Left ventricle myocardium inferior (tissue), 1 donor: ENCODE measurements at regions not wholly inside any gene's neighbourhood (a gene's known extent, or its start where the extent isn't known, plus 50 kb on each side); places are given as distances from the start of the nearest gene placed in this dataset.

Experiments
- DNase-seq: peaks from one replicate; pipeline ENCODE4 v3.0.0-alpha.2; 2020
- H3K27ac ChIP-seq: fragments of 200-600 bp; replicated peaks from 2 replicates; pipeline ENCODE4 v1.8.0; 2021
- H3K27me3 ChIP-seq: fragments of 200-600 bp; 2 replicates; pipeline ENCODE4 v1.8.0; 2021; ENCODE audit warnings: low read depth
- H3K36me3 ChIP-seq: fragments of 200-600 bp; 2 replicates; pipeline ENCODE4 v1.8.0; 2021
- H3K4me1 ChIP-seq: fragments of 200-600 bp; 2 replicates; pipeline ENCODE4 v1.8.0; 2021
- H3K4me3 ChIP-seq: fragments of 200-600 bp; 2 replicates; pipeline ENCODE4 v1.8.0; 2021; ENCODE audit warnings: mild to moderate bottlenecking, moderate library complexity
- H3K9me3 ChIP-seq: fragments of 200-600 bp; replicated peaks from 2 replicates; pipeline ENCODE4 v1.8.0; 2021
- intact Hi-C: fragments of 100-400 bp; cut with micrococcal nuclease; formaldehyde crosslinking; loops from one replicate; pipeline ENCODE4 v1.11.0; 2022
- TF ChIP-seq, protein P1 (sequence below): fragments of 200-600 bp; IDR thresholded peaks from 2 replicates; pipeline ENCODE4 v1.8.0; 2021; ENCODE audit warnings: antibody characterized with exemption, mild to moderate bottlenecking, borderline replicate concordance
- donor health status: DM: no; HTN: yes; CAD: no; lungs with severe emphysema.

DNA sequence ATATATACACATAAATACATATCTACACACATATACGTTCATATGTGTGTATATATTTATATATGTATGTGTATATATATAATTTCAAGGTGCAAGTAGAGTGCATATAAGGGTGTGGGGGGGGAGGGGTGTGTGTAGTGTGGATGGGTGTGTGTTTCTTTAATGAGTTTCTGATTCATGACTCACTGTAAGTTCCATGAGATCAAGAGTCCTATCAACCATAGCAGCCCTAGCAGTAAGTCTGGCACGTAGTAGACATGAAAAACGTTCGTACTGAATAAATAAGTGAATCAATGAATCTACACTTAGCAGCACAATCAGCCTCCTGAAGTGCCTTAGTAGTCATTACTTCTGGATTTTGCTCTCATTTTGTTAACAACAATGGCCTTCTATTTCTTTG is 61.9 kb upstream of the KRTAP11-1 start:
- H3K27me3 ChIP-seq, result peaks cover 4% of the 10 kb centered on the region
- peaks cover 2% of the 10 kb centered on the region for H3K9me3 ChIP-seq
- intact Hi-C loops, result no loop called here
- H3K4me3 ChIP-seq, result no peak overlapping the region
- no peak for DNase-seq
- H3K36me3 ChIP-seq, result no peaks in the 10 kb centered on the region
- no peak overlapping the region for H3K27ac ChIP-seq
- H3K4me1 ChIP-seq, result no peaks in the 10 kb centered on the region
- TF ChIP-seq, protein P1, sequence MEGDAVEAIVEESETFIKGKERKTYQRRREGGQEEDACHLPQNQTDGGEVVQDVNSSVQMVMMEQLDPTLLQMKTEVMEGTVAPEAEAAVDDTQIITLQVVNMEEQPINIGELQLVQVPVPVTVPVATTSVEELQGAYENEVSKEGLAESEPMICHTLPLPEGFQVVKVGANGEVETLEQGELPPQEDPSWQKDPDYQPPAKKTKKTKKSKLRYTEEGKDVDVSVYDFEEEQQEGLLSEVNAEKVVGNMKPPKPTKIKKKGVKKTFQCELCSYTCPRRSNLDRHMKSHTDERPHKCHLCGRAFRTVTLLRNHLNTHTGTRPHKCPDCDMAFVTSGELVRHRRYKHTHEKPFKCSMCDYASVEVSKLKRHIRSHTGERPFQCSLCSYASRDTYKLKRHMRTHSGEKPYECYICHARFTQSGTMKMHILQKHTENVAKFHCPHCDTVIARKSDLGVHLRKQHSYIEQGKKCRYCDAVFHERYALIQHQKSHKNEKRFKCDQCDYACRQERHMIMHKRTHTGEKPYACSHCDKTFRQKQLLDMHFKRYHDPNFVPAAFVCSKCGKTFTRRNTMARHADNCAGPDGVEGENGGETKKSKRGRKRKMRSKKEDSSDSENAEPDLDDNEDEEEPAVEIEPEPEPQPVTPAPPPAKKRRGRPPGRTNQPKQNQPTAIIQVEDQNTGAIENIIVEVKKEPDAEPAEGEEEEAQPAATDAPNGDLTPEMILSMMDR, result no peak

DNA sequence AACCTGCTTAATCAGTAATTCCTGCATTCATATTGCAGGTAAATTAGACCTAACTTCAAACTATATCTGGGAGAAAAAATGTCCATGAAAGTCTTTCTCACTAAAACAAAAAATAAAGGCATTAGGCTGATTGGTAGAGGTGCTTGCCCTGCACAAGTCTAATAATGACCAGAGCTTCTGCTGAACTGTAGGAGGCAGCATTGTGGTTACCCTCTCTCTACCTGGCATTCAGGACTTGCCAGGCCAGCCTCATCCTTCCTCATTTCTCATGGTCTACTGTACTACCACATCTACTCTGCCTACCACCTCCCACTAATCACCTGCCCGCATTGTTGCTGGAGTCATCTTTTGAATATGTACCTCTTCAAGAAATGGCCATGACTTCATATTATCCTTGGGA is 60.8 kb upstream of the KRTAP11-1 start:
- intact Hi-C loops, result no loop called here
- no peaks in the 10 kb centered on the region for H3K4me1 ChIP-seq

DNA sequence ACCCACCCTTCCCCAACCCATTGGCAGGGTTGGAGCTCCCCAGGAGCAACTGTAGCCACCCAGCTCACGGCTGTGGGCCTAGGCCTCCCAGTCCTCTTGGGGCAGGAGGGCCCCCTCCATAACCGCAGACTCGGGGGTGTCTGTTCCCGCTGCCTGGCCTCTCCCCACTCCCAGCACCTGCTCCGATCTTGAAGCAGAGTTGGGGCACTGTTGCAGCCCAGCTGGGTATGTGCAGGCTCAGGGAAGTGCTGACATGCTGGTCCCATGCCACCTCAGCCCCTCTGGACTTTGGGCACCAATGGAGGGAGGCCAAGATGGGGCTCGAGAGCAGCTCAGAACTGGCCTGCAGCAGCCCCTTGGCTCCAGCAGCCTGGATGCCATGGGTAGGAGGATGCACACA is 54.8 kb upstream of the KRTAP11-1 start:
- no peak overlapping the region for H3K4me3 ChIP-seq
- DNase-seq, result no peak
- H3K36me3 ChIP-seq, result no peaks in the 10 kb centered on the region
- H3K27ac ChIP-seq, result no peak overlapping the region
- peaks cover 6% of the 10 kb centered on the region for H3K9me3 ChIP-seq
- intact Hi-C loops, result no loop called here
- TF ChIP-seq, protein P1, result no peak
- no peaks in the 10 kb centered on the region for H3K4me1 ChIP-seq
- no peaks in the 10 kb centered on the region for H3K27me3 ChIP-seq

More for the DNA sequence above, 60.8 kb upstream of the KRTAP11-1 start:
- Histone ChIP-seq H3K27ac (no peak overlapping the region), H3K36me3 (no peaks in the 10 kb centered on the region), H3K4me3 (no peak overlapping the region), H3K27me3 (peaks cover 4% of the 10 kb centered on the region), H3K9me3 (peaks cover 6% of the 10 kb centered on the region)
- no peak for DNase-seq
- TF ChIP-seq, protein P1, result no peak

DNA sequence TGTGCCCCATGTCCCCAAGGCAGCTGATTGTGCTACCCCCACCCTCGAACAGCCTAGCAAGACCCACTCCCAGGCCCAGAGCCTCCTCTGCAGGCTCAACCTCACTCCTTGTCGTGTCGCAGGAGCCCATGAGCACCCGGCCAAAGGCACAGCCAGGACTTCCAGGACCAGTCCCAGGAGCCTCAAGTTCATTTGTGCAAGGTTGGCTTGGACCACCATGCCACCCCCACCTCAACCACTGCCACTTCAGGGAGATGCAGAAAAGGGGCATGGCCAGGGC is 54.4 kb upstream of the KRTAP11-1 start:
- no peak for DNase-seq
- H3K36me3 ChIP-seq, result no peaks in the 10 kb centered on the region
- TF ChIP-seq, protein P1, result no peak
- H3K4me3 ChIP-seq, result no peak overlapping the region
- intact Hi-C loops, result no loop called here
- H3K27me3 ChIP-seq, result no peaks in the 10 kb centered on the region
- H3K9me3 ChIP-seq, result peaks cover 6% of the 10 kb centered on the region
- no peaks in the 10 kb centered on the region for H3K4me1 ChIP-seq
- H3K27ac ChIP-seq, result no peak overlapping the region

DNA sequence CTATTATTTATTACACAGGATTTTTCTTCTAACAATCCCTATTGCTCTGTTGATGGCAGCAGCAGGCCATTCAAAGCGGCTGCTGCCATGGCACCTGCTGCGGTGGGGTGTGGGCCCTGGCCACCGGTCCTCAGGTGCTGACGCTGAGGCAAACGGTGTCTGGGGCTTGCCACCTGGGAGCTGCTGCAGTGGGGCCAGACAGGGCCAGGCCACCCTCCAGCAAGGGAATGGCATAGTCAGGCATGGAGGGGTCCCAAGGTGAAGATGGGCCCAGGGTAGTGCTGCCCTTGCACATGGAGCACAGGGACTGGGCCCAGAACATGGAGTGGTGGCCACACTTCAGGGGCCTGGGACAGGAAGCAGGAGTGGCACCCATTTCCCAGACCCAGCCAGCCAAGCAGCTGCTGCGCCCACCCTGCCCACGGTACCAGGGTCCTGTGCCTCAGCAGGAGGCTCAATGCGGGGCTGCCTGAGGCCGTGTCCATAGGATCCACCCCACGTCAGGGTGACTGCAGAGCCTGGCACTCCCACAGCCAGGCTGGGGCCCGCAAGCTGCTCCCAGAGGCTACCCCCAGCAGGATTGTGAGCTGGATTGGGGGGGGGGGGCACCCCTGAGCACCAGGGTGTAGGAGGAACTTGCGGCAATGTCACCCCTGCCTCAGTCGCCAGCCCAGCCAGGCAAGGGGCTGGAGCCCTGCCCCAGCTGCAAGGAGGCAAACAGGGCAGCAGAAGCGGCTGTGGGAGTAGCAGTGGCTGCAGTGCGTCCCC is 53.9 kb upstream of the KRTAP11-1 start:
- intact Hi-C loops, result no loop called here
- Histone ChIP-seq H3K27me3 (no peaks in the 10 kb centered on the region), H3K36me3 (no peaks in the 10 kb centered on the region), H3K4me3 (no peak overlapping the region), H3K4me1 (no peaks in the 10 kb centered on the region), H3K9me3 (peaks cover 6% of the 10 kb centered on the region), H3K27ac (no peak overlapping the region)
- no peak for DNase-seq
- TF ChIP-seq, protein P1, result no peak
